Activated T-helper 1 cell treated with anti-CD3 and anti-CD28 coated beads, Interleukin-12 subunit alpha, Interleukin-12 subunit beta, Interleukin-2, Interleukin-4 antibody, amounts not matched to agents 30 ng/mL and 10 ng/mL and 1 ng/mL, durations not matched to agents 14 hours and 24 hours and 36 hours (primary cell): ENCODE measurements at regions not wholly inside any gene's neighbourhood (a gene's known extent, or its start where the extent isn't known, plus 50 kb on each side); places are given as distances from the start of the nearest gene placed in this dataset.

Experiments
- DNase-seq: peaks from one replicate; pipeline ENCODE4 v3.0.0; 2021; ENCODE audit warnings: low spot score
- H3K27ac Mint-ChIP-seq: one replicate; pipeline ENCODE4 v1.8.0; 2021; ENCODE audit warnings: mild to moderate bottlenecking, mixed read lengths
- H3K27me3 Mint-ChIP-seq: one replicate; pipeline ENCODE4 v1.8.0; 2022; ENCODE audit warnings: mild to moderate bottlenecking, moderate library complexity, mixed read lengths; ENCODE audit not compliant: insufficient read depth
- H3K36me3 Mint-ChIP-seq: one replicate; pipeline ENCODE4 v1.8.0; 2021; ENCODE audit warnings: low read depth, mixed read lengths
- H3K4me1 Mint-ChIP-seq: one replicate; pipeline ENCODE4 v1.8.0; 2021; ENCODE audit warnings: low read depth, mixed read lengths
- H3K4me3 Mint-ChIP-seq: one replicate; pipeline ENCODE4 v1.8.0; 2021; ENCODE audit warnings: mild to moderate bottlenecking, moderate library complexity, mixed read lengths
- H3K9me3 Mint-ChIP-seq: one replicate; pipeline ENCODE4 v1.8.0; 2021; ENCODE audit warnings: mixed read lengths
- intact Hi-C: fragments of 100-400 bp; cut with micrococcal nuclease; formaldehyde crosslinking; loops from one replicate; pipeline ENCODE4 v1.15.1; 2024

DNA sequence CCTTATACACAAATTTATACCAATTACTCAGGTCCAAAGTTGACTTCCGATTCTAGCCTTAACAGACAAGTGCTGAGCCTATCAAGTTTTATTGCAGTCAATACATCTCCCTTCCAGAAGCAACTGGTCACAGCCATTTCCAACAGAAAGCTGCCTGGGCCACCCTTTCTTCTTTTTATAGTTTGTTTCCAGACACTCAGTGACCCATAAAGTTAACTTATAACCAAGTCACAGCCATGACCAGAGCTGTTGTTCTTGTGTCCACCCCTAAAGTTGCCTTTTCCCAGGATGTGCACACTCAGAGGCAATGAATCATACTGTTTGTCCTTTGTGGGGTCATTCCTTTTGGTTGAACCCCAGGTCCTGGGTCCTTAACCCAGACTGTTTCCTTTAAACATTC lies 89.9 kb downstream of the CD83 start:
- intact Hi-C loops: no loop called here
- peaks cover 25% of the 10 kb centered on the region for H3K4me1 Mint-ChIP-seq
- DNase-seq: no peak
- H3K27me3 Mint-ChIP-seq: peaks cover 1% of the 10 kb centered on the region
- H3K9me3 Mint-ChIP-seq: no peaks in the 10 kb centered on the region
- H3K4me3 Mint-ChIP-seq: no peak overlapping the region
- H3K36me3 Mint-ChIP-seq: no peaks in the 10 kb centered on the region
- no peak overlapping the region for H3K27ac Mint-ChIP-seq

DNA sequence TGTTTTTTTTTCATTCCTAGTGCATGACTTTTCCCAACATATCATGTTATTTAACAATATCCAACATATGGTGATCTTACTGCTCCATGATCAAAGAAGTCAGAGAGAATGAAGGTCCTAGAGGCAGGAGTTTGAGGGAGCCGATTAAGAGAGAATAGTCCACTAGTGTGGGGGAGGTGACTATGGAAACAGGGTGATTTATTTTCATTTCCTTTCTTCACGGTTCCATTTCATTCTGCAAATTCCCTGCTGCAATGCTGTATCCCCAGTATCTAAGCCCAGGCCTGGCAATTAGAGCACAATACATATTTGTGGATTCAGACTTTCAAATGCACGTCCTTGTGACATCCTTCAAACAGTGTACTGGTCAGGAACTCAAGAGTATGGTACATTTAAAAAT lies 91.4 kb downstream of the CD83 start:
- Mint-ChIP-seq H3K36me3 (no peaks in the 10 kb centered on the region), H3K4me1 (peaks cover 29% of the 10 kb centered on the region), H3K9me3 (no peaks in the 10 kb centered on the region), H3K4me3 (no peak overlapping the region), H3K27ac (no peak overlapping the region), H3K27me3 (peaks cover 1% of the 10 kb centered on the region)
- DNase-seq: no peak
- intact Hi-C loops: no loop called here

DNA sequence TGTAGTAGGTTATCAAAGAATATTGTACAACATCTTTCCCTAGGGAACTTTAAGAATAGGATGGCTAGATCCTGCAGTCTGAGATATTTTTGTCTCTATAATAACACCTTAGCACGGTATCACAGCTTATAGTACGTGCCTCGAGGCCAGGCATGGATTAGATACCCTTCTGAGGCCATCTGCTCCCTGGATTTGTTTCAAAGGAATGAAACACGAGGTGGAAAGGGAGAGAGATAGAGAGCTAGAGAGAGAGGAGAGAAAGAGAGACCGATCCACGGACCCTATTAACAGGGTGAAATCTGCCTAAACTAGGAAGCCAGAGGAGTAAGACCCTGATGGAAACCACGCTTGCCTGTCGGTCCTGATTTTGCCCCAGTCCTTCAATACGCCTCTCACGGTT lies 92.5 kb downstream of the CD83 start:
- H3K9me3 Mint-ChIP-seq: no peaks in the 10 kb centered on the region
- peak overlapping the region; percentile 41 for H3K27ac Mint-ChIP-seq
- H3K4me1 Mint-ChIP-seq: peaks cover 29% of the 10 kb centered on the region
- no peak for DNase-seq
- H3K27me3 Mint-ChIP-seq: peaks cover 6% of the 10 kb centered on the region
- H3K36me3 Mint-ChIP-seq: no peaks in the 10 kb centered on the region
- intact Hi-C loops: loop anchor here (1.0 to 10.0 kb wide), 8 partner anchors 332 to 1281 kb away; no protein-coding TSS in a partner anchor
- H3K4me3 Mint-ChIP-seq: peak overlapping the region; percentile 45

DNA sequence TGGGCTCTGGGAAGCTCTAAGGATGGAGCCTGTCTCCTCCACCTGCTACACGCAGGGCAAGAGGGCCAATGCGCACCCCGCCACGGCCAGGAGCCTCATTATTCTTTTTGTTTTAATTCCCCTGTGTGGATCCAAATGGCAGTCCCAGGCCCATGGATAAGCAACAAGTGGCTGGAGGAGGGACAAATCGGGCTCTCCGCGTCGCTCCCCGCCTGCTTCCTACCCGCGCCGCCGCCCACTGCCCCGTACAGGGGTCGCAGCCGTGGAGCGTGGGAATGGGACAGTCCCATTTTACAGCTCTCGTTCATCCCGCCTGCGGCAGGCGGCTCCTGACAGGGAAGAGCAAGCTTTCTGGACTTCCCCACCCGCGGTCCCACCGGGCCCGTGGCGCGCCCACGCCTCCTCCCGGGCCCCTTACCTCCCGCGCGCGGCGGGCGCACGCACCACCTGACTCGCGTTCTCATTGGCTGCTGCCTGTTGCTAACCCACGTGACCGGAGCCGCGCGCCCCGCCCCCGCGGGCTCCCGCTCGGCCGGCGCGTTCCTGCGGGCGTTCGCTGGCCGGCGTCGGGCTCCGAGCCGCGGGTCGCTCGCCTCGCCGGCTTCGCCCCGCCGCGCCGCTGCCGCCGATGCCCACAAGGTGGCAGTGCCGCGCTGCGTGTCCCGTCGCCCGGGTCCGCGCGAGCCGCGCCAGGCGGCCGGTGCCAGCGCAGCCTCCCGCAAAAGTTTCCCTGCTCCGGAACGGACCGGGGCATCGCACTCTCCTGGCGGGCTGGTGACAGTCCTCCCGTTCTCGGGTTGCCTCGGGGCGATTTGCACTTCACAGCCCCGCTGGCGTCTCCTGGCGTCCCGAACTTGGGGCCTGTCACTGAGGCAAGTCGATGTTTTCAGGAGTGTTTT lies 93.3 kb downstream of the CD83 start:
- intact Hi-C loops: loop anchor here (1.0 to 10.0 kb wide), 12 partner anchors 241 to 1412 kb away; no protein-coding TSS in a partner anchor
- peak overlapping the region; percentile 80 for H3K4me3 Mint-ChIP-seq
- H3K9me3 Mint-ChIP-seq: no peaks in the 10 kb centered on the region
- peak overlapping the region; percentile 70 for H3K27ac Mint-ChIP-seq
- H3K4me1 Mint-ChIP-seq: peaks cover 29% of the 10 kb centered on the region
- H3K27me3 Mint-ChIP-seq: peaks cover 6% of the 10 kb centered on the region
- peak; percentile 91 for DNase-seq
- H3K36me3 Mint-ChIP-seq: no peaks in the 10 kb centered on the region

DNA sequence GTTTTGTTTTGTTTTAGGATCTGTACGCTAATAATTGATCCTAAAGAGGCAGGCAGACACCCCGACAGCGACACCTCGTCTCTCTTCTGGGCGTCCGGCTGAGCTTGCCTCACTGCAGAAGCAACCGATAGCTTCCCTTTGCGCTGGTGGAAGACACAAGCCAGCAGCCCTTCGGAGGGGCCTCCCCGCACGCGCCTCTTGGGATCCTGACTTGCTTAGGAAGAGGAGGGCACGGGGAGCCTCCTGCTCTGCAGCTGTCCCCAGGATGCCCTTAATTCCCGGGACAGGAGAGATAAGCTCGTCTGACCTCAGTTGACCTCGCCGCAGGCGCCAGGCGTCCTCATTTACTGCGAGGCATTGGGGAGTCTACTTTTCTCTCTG lies 94.0 kb downstream of the CD83 start:
- peaks cover 29% of the 10 kb centered on the region for H3K4me1 Mint-ChIP-seq
- H3K27ac Mint-ChIP-seq: peak overlapping the region; percentile 70

DNA sequence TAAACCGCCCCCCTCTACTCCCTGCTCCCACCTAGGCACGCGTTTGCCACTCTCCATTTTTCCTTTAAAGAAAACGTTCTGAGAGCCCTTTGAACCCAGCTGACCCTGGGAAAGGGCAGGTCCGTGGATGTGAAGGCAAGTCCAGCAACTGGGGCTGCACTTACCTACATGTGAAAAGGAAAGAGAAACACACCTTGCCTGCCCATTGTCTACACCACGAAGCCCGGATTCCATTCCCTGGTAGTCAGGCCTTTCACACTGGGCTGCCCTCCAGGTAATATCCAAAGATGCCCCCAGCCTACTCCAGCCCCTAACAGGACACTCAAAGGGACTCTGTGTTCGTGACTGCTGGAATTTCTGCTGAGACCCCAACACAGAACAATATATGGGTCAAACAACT lies 94.4 kb downstream of the CD83 start:
- Mint-ChIP-seq H3K27me3 (peaks cover 6% of the 10 kb centered on the region), H3K27ac (peak overlapping the region; percentile 70), H3K4me1 (peaks cover 29% of the 10 kb centered on the region), H3K9me3 (no peaks in the 10 kb centered on the region), H3K36me3 (no peaks in the 10 kb centered on the region), H3K4me3 (peak overlapping the region; percentile 80)
- intact Hi-C loops: loop anchor here (5.0 to 10.0 kb wide), 3 partner anchors 330 to 1233 kb away; no protein-coding TSS in a partner anchor
- no peak for DNase-seq

More for the DNA sequence above, 94.0 kb downstream of the CD83 start:
- peak; percentile 3 for DNase-seq
- peak overlapping the region; percentile 80 for H3K4me3 Mint-ChIP-seq
- H3K36me3 Mint-ChIP-seq: no peaks in the 10 kb centered on the region
- intact Hi-C loops: loop anchor here (1.0 to 10.0 kb wide), 11 partner anchors 241 to 1412 kb away; no protein-coding TSS in a partner anchor
- peaks cover 6% of the 10 kb centered on the region for H3K27me3 Mint-ChIP-seq
- no peaks in the 10 kb centered on the region for H3K9me3 Mint-ChIP-seq

DNA sequence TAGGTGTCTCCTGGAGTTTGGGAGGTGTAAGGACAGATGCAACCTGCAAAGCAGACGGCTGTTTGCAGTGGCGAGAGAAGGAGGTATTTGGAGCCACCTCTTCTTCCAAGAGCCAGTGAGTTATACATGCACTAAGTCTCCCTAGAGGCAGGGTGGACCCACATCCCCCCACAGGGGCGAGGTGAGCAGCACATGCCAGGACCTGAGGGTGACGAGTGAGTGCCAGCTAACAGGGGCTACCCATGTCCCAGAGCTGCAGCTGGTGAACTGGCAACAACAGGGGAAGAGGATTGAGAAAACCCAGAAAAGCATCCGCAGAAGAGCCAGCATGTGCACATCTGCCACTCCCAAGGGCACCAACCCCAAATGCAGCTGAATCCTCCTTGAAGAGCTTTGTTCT lies 95.1 kb downstream of the CD83 start:
- H3K4me3 Mint-ChIP-seq: peak overlapping the region; percentile 80
- no peak overlapping the region for H3K27ac Mint-ChIP-seq
- H3K9me3 Mint-ChIP-seq: no peaks in the 10 kb centered on the region
- no peaks in the 10 kb centered on the region for H3K36me3 Mint-ChIP-seq
- peaks cover 29% of the 10 kb centered on the region for H3K4me1 Mint-ChIP-seq
- intact Hi-C loops: loop anchor here (5.0 to 10.0 kb wide), 3 partner anchors 330 to 1232 kb away; no protein-coding TSS in a partner anchor
- peaks cover 6% of the 10 kb centered on the region for H3K27me3 Mint-ChIP-seq
- no peak for DNase-seq

DNA sequence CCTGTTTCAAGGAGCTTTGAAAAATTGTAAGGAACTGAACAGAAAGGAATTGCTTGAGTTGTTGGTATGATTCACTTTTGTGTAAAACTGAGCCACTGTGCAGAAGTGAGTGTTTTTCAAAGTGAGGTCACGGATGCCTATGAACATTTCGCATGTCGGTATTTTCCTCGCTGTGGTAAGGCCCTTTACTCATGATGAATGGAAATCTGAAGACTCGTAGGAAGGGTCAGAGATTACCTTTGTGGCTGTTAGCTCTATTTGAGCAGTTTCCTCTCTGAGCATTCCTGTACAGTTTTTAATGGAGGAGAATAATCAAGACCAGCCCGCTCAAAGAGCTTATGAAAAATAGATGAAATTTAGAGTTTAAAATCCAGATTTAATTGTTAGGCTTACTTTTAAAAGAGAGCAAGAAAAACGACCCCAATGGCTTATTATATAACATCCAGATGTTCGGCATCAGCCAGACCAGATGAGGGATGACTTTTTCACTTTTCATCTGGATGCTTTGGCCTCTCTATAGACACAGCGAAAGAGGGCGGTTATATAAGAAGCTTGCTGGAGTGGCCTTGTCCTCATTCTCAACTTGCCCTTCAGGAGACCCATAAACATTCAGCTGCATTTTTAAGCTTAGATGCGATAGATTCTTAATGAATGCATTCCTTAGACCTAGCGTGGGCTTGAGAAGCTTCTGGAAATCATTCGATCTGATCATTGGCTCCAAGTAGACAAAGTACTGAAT lies 99.5 kb downstream of the CD83 start:
- H3K36me3 Mint-ChIP-seq: no peaks in the 10 kb centered on the region
- H3K9me3 Mint-ChIP-seq: no peaks in the 10 kb centered on the region
- DNase-seq: no peak
- H3K4me1 Mint-ChIP-seq: peaks cover 5% of the 10 kb centered on the region
- H3K4me3 Mint-ChIP-seq: no peak overlapping the region
- intact Hi-C loops: loop anchor here (10.0 kb wide), 1 partner anchor 1228 kb away; no protein-coding TSS in a partner anchor
- peaks cover 9% of the 10 kb centered on the region for H3K27me3 Mint-ChIP-seq
- H3K27ac Mint-ChIP-seq: no peak overlapping the region

DNA sequence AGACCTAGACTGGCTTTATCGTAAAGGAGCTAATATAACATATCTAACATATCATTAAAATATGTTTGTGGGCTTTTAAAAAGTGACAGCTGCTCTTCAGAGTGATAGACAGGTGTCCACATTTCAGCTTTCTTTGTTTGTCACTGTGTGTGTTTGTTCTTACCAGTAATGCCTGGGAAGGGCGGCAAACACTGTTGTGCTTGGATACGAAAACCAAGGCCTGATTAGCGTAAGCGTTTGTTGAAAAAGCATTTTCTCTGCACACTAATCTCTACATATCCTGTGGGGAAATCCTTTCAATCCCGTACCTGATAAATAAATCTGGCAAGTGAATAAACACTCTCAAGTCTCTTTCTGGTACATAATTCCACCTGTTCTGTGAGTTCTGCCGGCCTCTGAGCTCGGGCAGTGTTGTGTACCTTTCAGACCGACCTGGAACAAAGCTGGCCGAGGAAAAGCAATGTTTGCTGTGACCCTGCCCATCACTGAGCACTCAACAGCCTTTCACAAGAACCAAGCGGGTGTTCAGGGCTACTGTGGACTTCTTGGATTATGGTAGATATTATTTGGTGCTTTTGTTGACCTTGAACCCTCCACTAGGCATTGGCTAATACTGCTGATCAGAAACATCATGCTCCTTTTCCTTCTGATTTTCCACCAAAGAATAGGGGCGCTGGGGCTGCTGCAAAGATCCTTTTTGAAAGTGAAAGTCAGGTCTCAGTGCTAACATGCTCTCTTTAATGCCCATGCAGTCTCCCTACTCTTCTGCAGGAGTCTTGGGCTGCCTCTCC lies 100.4 kb downstream of the CD83 start:
- intact Hi-C loops: loop anchor here (10.0 kb wide), 1 partner anchor 1227 kb away; no protein-coding TSS in a partner anchor
- Mint-ChIP-seq H3K4me3 (no peak overlapping the region), H3K36me3 (no peaks in the 10 kb centered on the region), H3K27me3 (peaks cover 9% of the 10 kb centered on the region), H3K9me3 (no peaks in the 10 kb centered on the region), H3K27ac (no peak overlapping the region), H3K4me1 (peaks cover 4% of the 10 kb centered on the region)
- DNase-seq: no peak

DNA sequence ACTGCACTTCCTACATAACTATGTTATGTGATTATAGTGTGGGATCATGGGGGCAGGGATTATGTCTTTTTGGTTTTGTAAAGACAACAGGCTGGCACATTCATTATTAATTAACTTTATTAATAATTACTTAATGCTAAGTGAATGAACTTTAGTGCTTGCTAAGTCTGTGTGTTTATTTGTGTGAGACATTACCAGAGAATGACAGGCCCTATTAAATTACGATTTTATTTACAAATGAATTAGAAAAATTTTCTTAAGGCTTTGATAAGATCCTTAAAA lies 100.9 kb downstream of the CD83 start:
- intact Hi-C loops: loop anchor here (10.0 kb wide), 1 partner anchor 1226 kb away; no protein-coding TSS in a partner anchor
- H3K4me1 Mint-ChIP-seq: peaks cover 4% of the 10 kb centered on the region
- H3K36me3 Mint-ChIP-seq: no peaks in the 10 kb centered on the region
- H3K27me3 Mint-ChIP-seq: peaks cover 9% of the 10 kb centered on the region
- H3K27ac Mint-ChIP-seq: no peak overlapping the region
- H3K9me3 Mint-ChIP-seq: no peaks in the 10 kb centered on the region
- DNase-seq: no peak
- H3K4me3 Mint-ChIP-seq: no peak overlapping the region

DNA sequence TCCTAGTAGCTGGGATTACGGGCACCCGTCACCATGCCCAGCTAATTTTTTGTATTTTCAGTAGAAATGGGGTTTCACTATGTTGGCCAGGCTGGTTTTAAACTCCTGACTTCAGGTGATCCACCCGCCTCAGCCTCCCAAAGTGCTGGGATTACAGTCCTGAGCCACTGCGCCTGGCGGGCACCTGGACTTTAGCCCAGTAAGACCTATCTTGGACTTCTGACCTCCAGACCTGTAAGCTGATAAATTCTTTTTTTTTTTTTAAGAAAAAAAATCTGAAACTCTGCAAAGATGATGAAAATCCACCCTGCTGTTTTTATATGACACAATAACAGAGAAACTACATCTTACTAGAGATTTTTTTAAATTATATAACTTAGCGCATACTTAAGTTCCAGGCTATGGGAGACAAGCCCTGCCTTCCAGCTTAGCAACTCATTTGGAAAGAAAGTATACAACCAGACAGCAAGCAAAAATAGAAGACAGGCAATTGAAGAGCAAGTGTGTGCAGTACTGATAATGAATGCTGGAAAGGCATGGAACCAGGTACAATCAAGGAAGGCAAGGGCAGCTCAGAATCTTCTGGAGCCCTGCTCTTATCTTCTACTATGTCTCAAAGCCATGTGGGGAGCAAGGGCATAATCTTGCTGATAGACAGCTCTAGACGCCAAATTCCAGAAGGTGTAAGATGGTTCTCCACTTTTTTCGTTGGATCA lies 104.2 kb downstream of the CD83 start:
- H3K36me3 Mint-ChIP-seq: peaks cover 5% of the 10 kb centered on the region
- intact Hi-C loops: no loop called here
- peaks cover 5% of the 10 kb centered on the region for H3K27me3 Mint-ChIP-seq
- no peak for DNase-seq
- peaks cover 15% of the 10 kb centered on the region for H3K9me3 Mint-ChIP-seq
- peaks cover 7% of the 10 kb centered on the region for H3K4me1 Mint-ChIP-seq
- H3K4me3 Mint-ChIP-seq: no peak overlapping the region
- H3K27ac Mint-ChIP-seq: no peak overlapping the region

DNA sequence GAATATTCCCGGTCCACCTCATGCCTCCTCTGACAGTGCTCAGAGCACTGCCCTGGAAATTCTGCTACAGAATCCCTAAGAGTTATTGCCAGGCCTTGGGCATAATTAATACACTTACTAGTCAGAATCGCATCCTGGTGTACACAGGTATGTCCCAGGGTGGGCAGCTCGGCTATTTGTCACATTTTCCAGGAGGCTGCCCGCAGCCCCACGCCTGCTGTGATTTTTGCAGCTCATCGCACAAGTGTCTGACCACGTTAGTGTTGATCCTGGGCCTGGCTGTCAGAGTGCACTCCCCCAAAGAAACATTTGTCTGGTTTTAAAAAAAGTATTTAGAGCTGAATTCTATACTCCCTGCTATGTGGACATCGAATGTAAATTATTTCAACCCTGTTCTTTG lies 105.4 kb downstream of the CD83 start:
- H3K4me1 Mint-ChIP-seq: peaks cover 7% of the 10 kb centered on the region
- peaks cover 5% of the 10 kb centered on the region for H3K36me3 Mint-ChIP-seq
- no peak for DNase-seq
- no peak overlapping the region for H3K27ac Mint-ChIP-seq
- H3K4me3 Mint-ChIP-seq: no peak overlapping the region
- intact Hi-C loops: no loop called here
- H3K9me3 Mint-ChIP-seq: peaks cover 15% of the 10 kb centered on the region
- peaks cover 4% of the 10 kb centered on the region for H3K27me3 Mint-ChIP-seq
